KMS-11 (cell line): ENCODE measurements at regions not wholly inside any gene's neighbourhood (a gene's known extent, or its start where the extent isn't known, plus 50 kb on each side); places are given as distances from the start of the nearest gene placed in this dataset.

Experiments
- H2AFZ ChIP-seq: fragments of 200-600 bp; sonication (generic); 2 replicates; pipeline ENCODE4 v1.6.1; 2016; ENCODE audit warnings: antibody characterized with exemption, mixed run types, low read depth
- H3K27ac ChIP-seq: fragments of 200-600 bp; sonication (generic); 2 replicates; pipeline ENCODE4 v1.6.1; 2016; ENCODE audit warnings: mild to moderate bottlenecking, mixed run types
- H3K27me3 ChIP-seq: fragments of 200-600 bp; sonication (generic); 2 replicates; pipeline ENCODE4 v1.6.1; 2017; ENCODE audit warnings: mild to moderate bottlenecking, low read depth, mixed run types, moderate library complexity; ENCODE audit not compliant: insufficient read depth
- H3K36me3 ChIP-seq: fragments of 200-600 bp; sonication (generic); 2 replicates; pipeline ENCODE4 v1.6.1; 2017; ENCODE audit warnings: mild to moderate bottlenecking, mixed run types; ENCODE audit not compliant: insufficient read depth
- H3K4me1 ChIP-seq: fragments of 200-600 bp; sonication (generic); 2 replicates; pipeline ENCODE4 v1.6.1; 2016; ENCODE audit warnings: mild to moderate bottlenecking, low read depth, mixed run types; ENCODE audit not compliant: poor library complexity, severe bottlenecking
- H3K4me2 ChIP-seq: fragments of 200-600 bp; sonication (generic); 2 replicates; pipeline ENCODE4 v1.7.0; 2016; ENCODE audit warnings: mild to moderate bottlenecking, mixed run types
- H3K4me3 ChIP-seq: fragments of 200-600 bp; sonication (generic); IDR thresholded peaks from 2 replicates; pipeline ENCODE4 v1.6.1; 2017; ENCODE audit warnings: low read depth, low read length, mixed read lengths; ENCODE audit not compliant: insufficient read depth
- H3K79me2 ChIP-seq: fragments of 200-600 bp; sonication (generic); 2 replicates; pipeline ENCODE4 v1.6.1; 2016; ENCODE audit warnings: low read depth, mixed run types; ENCODE audit not compliant: insufficient read depth
- H3K9ac ChIP-seq: fragments of 200-600 bp; sonication (generic); 2 replicates; pipeline ENCODE4 v1.6.1; 2016; ENCODE audit warnings: mild to moderate bottlenecking, mixed run types
- H4K20me1 ChIP-seq: fragments of 200-600 bp; sonication (generic); 2 replicates; pipeline ENCODE4 v1.6.1; 2016; ENCODE audit warnings: mild to moderate bottlenecking, mixed run types; ENCODE audit not compliant: insufficient read depth
- CTCF ChIP-seq: fragments of 200-600 bp; sonication (generic); conservative IDR thresholded peaks from 2 replicates; pipeline ENCODE4 v1.6.1; 2017; ENCODE audit warnings: low read depth, mild to moderate bottlenecking, antibody characterized with exemption, low read length, moderate library complexity, mixed read lengths

DNA sequence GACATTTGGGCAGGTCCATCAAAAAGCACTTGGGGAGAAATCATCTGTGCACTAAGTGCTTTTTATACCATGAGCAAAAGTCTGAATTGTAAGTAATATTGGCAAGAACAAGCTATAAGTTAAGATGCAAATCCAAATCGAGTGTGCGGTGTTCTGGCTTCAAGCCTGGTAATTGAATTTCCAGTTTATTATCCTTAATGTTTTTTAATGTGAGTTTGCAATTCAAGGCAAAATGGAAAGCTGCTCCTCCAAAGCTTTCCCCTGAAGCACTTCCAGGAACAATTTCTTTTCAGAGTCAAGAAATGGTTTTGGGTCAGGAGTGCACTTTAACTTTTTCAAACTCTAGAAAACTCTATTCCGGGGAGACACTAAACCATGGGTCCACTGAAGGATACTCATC is 445.7 kb downstream of the TOX3 start:
- H3K36me3 ChIP-seq: no peaks in the 10 kb centered on the region
- H3K4me3 ChIP-seq: no peak overlapping the region
- no peak overlapping the region for H2AFZ ChIP-seq
- no peaks in the 10 kb centered on the region for H4K20me1 ChIP-seq
- no peaks in the 10 kb centered on the region for H3K4me1 ChIP-seq
- H3K27me3 ChIP-seq: no peaks in the 10 kb centered on the region
- H3K27ac ChIP-seq: no peak overlapping the region
- TF ChIP-seq CTCF: no peak
- no peak overlapping the region for H3K4me2 ChIP-seq
- H3K9ac ChIP-seq: no peak overlapping the region
- H3K79me2 ChIP-seq: no peaks in the 10 kb centered on the region

- H3K36me3 ChIP-seq: no peaks in the 10 kb centered on the region
- H3K4me3 ChIP-seq: no peak overlapping the region
- H2AFZ ChIP-seq: no peak overlapping the region
- H3K27me3 ChIP-seq: no peaks in the 10 kb centered on the region
- TF ChIP-seq CTCF: no peak
- H3K27ac ChIP-seq: no peak overlapping the region
- no peak overlapping the region for H3K4me2 ChIP-seq
- no peaks in the 10 kb centered on the region for H3K4me1 ChIP-seq
- H3K79me2 ChIP-seq: no peaks in the 10 kb centered on the region
- H3K9ac ChIP-seq: no peak overlapping the region
- H4K20me1 ChIP-seq: no peaks in the 10 kb centered on the region
These were observed 447.6 kb downstream of the TOX3 start for GRCh38 chr16:52099382-52099781.

DNA sequence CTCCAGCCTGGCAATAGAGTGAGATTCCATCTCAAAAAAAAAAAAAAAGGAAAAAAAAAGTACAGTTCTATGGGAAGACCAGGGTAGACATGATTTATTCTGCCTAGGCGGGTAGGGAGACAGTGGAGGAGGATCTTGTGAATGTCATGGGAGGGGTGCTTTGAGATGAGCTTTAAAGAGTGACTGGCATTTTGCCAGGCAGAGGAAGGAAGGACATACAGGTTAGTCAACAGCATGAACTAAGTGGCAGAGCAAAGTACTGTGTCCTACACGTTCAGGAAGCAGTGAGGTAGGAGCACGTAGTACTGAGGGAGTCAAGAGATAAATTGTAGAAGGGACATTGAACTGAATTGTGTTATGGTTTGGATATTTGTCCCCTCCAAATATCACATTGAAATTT is 451.5 kb downstream of the TOX3 start:
- Histone ChIP-seq H3K36me3 (no peaks in the 10 kb centered on the region), H4K20me1 (no peaks in the 10 kb centered on the region), H3K4me2 (no peak overlapping the region), H3K4me1 (no peaks in the 10 kb centered on the region), H3K27me3 (no peaks in the 10 kb centered on the region), H3K4me3 (no peak overlapping the region), H3K9ac (no peak overlapping the region), H3K79me2 (no peaks in the 10 kb centered on the region), H2AFZ (no peak overlapping the region), H3K27ac (no peak overlapping the region)
- no peak for TF ChIP-seq CTCF

DNA sequence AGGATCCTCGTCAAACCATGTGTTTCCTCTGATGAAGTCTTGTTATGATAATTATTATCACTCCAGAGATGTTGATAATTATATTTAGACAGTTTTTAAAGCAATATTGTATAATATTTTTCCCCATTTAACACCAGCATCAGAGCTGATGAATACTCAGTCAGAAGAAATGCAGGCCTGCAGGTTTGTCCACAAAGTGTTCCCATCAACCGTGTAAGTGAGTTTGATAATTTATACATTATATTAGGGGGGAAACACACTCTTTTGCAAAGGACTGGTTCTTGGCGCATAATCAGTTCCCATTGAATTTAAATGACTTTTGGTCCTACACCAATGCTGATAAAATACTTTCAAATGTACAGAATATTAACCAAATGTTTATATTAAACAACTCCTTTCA is 454.8 kb downstream of the TOX3 start:
- Histone ChIP-seq H4K20me1 (no peaks in the 10 kb centered on the region), H3K27ac (no peak overlapping the region), H3K27me3 (no peaks in the 10 kb centered on the region), H3K9ac (no peak overlapping the region), H3K4me2 (no peak overlapping the region), H3K36me3 (no peaks in the 10 kb centered on the region), H3K79me2 (no peaks in the 10 kb centered on the region), H3K4me3 (no peak overlapping the region), H2AFZ (no peak overlapping the region), H3K4me1 (no peaks in the 10 kb centered on the region)
- TF ChIP-seq CTCF: no peak

DNA sequence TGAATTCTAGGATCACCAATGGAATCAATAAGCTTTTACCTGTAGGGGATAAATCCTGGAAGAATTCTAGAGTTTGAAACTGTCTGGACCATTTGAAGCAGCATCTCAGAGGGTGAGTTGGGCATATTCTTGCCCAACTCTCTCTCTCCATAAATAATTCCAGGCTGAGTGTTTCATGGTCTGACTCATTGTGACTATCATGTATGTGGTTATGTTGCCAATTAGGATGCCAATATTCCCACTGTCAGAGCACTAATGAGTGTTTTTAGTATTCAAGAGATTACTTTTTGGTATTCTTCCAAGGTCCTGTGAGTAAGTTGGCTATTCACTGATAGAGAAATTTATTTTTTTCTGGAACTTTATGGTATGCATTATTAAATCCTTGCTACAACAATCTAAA is 456.9 kb downstream of the TOX3 start:
- Histone ChIP-seq H3K27ac (no peak overlapping the region), H3K9ac (no peak overlapping the region), H3K4me3 (no peak overlapping the region), H3K4me2 (no peak overlapping the region), H2AFZ (no peak overlapping the region), H3K36me3 (no peaks in the 10 kb centered on the region), H3K4me1 (no peaks in the 10 kb centered on the region), H3K79me2 (no peaks in the 10 kb centered on the region), H3K27me3 (no peaks in the 10 kb centered on the region), H4K20me1 (no peaks in the 10 kb centered on the region)
- TF ChIP-seq CTCF: no peak
